Activated naive CD4-positive, alpha-beta T cell treated with anti-CD3 and anti-CD28 coated beads, Interleukin-2, amount 10 ng/mL, durations not matched to agents 7 days and 5 days (primary cell): ENCODE measurements at regions not wholly inside any gene's neighbourhood (a gene's known extent, or its start where the extent isn't known, plus 50 kb on each side); places are given as distances from the start of the nearest gene placed in this dataset.
A peak's percentile ranks its signal among the peaks of the same experiment; 100 is the strongest.

Source experiments
- CTCF ChIA-PET: fragments of 350-600 bp; sonication (Branson Sonifier 250); formaldehyde crosslinking; loops from one replicate; lab custom pipeline; 2021; ENCODE audit warnings: antibody characterized with exemption; lab: Charles Lee
- DNase-seq: peaks from one replicate; pipeline ENCODE4 v3.0.0-alpha.2; 2020
- H3K27ac Mint-ChIP-seq: one replicate; pipeline ENCODE4 v1.8.0; 2021; ENCODE audit warnings: mild to moderate bottlenecking, moderate library complexity, mixed read lengths
- H3K27me3 Mint-ChIP-seq: one replicate; pipeline ENCODE4 v1.8.0; 2021; ENCODE audit warnings: mild to moderate bottlenecking, mixed read lengths
- H3K36me3 Mint-ChIP-seq: one replicate; pipeline ENCODE4 v1.8.0; 2021; ENCODE audit warnings: mixed read lengths
- H3K4me1 Mint-ChIP-seq: one replicate; pipeline ENCODE4 v1.8.0; 2021; ENCODE audit warnings: mixed read lengths
- H3K4me3 Mint-ChIP-seq: one replicate; pipeline ENCODE4 v1.8.0; 2021; ENCODE audit warnings: mild to moderate bottlenecking, moderate library complexity, mixed read lengths
- H3K9me3 Mint-ChIP-seq: one replicate; pipeline ENCODE4 v1.8.0; 2021; ENCODE audit warnings: mixed read lengths

DNA sequence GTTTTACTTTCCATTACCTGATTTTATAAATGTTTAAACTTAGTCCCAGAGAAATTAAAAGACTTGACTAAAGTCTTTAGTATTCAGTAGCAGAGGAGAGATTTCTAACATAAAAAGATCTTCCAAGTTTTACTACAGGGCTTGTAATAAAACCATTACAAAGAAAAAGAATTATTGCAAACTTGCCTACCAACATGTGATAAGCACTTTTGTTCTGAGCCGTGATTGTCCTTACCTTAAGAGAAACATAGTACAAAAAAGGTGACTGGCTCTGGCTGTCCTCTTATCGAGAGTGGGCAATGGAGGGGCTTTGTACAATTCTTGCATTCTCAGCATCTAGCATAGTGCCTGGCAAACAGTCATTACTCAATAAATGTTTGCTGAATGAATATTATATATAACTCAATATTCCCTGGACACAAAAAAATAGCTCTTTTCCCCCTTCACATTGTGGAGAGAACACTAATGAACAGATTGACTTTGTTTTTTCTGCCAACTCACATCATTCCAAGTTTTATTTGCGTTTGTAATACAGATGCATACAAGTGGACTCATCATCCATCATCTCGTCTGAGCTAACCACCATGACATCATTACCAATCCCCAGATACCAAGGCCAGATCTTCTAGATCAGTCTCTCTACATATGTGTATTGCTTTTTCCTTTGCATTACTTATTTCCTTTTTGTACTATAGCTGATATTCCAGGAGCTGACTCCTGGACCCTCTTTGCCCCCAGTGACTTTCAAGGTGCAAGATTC, 192.8 kb upstream of the EEA1 start:
- Mint-ChIP-seq H3K36me3 (no peaks in the 10 kb centered on the region), H3K4me3 (no peak overlapping the region), H3K27ac (no peak overlapping the region), H3K4me1 (no peaks in the 10 kb centered on the region), H3K27me3 (peaks cover 8% of the 10 kb centered on the region), H3K9me3 (no peaks in the 10 kb centered on the region)
- no peak for DNase-seq
- CTCF ChIA-PET = interaction anchor here (0.7 kb wide), 1 partner anchor 268 kb away, joined by 3 read pairs; no protein-coding TSS in a partner anchor

GRCh38 chr12:93122569-93123091, 193.5 kb upstream of the EEA1 start:
- Mint-ChIP-seq H3K27ac (no peak overlapping the region), H3K4me1 (no peaks in the 10 kb centered on the region), H3K9me3 (no peaks in the 10 kb centered on the region), H3K36me3 (no peaks in the 10 kb centered on the region), H3K27me3 (peaks cover 4% of the 10 kb centered on the region), H3K4me3 (no peak overlapping the region)
- CTCF ChIA-PET = no interaction called here
- no peak for DNase-seq

DNA sequence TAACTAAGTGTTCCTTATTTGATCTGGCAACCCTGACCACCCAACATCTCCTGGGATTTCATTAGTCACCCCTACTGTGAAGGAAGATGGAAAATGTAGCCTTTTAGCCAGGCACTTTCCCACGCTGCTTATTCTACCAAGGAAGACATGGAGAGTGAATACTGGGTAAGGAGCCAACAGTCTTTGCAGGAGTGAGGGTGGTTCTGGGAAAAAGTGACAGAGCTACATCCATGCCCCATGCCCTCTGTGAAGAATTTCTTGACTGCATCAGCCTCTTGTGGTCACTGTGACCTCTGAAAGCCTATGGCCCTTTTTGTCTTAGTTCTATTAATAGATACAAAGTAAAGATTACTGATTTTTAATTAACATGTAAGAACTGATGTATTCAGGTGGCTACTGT, 196.0 kb upstream of the EEA1 start:
- DNase-seq = no peak
- H3K27me3 Mint-ChIP-seq = peaks cover 4% of the 10 kb centered on the region
- H3K4me3 Mint-ChIP-seq = no peak overlapping the region
- no peaks in the 10 kb centered on the region for H3K36me3 Mint-ChIP-seq
- no peaks in the 10 kb centered on the region for H3K4me1 Mint-ChIP-seq
- no peaks in the 10 kb centered on the region for H3K9me3 Mint-ChIP-seq
- no peak overlapping the region for H3K27ac Mint-ChIP-seq
- CTCF ChIA-PET = no interaction called here

- CTCF ChIA-PET = no interaction called here
- Mint-ChIP-seq H3K27ac (no peak overlapping the region), H3K4me1 (no peaks in the 10 kb centered on the region), H3K27me3 (peaks cover 4% of the 10 kb centered on the region), H3K36me3 (no peaks in the 10 kb centered on the region), H3K9me3 (no peaks in the 10 kb centered on the region), H3K4me3 (no peak overlapping the region)
- no peak for DNase-seq
These were observed 197.0 kb upstream of the EEA1 start for GRCh38 chr12:93126069-93126474.

GRCh38 chr12:93127107-93127560, 198.0 kb upstream of the EEA1 start:
- Mint-ChIP-seq H3K27me3 (peaks cover 4% of the 10 kb centered on the region), H3K4me3 (no peak overlapping the region), H3K4me1 (no peaks in the 10 kb centered on the region), H3K9me3 (no peaks in the 10 kb centered on the region), H3K36me3 (no peaks in the 10 kb centered on the region), H3K27ac (no peak overlapping the region)
- no peak for DNase-seq
- CTCF ChIA-PET = no interaction called here

DNA sequence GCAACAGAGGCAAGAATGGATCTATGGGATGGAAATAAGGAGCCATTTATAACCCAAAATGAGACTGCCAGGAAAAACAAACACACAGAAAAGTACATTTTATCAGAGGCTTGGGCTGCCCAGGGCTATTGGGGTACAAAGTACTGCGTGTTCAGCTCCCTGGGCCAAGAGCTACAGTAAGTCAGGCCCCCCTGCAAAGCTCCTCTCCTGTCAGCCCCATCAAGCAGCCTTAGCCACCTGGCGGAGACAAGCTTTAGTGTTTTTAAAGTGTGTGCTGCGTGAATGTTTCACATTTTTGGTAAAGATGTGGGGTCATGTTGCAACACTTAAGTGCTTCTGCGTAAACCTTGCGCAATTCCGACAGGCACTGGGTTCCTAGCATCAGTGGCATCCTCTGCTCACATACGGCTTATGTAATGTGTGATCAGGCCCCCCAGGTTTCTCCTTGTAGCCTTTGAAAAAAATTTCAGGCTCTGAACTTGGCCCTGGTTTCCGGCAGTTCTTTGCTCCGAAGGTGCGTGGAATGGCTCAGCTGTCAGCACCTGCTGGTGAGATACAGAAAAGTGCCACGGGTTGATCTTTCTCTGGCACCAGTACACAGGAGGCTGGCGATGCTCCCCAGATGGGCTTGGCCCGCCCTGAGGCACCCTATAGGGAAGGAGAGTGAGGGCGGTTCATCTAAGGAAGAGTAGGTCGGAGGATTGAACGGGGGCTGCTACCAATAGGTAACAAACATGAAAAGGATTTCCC, 198.7 kb upstream of the EEA1 start:
- Mint-ChIP-seq H3K4me1 (no peaks in the 10 kb centered on the region), H3K27me3 (peaks cover 4% of the 10 kb centered on the region), H3K4me3 (no peak overlapping the region), H3K36me3 (no peaks in the 10 kb centered on the region), H3K27ac (no peak overlapping the region), H3K9me3 (no peaks in the 10 kb centered on the region)
- CTCF ChIA-PET = no interaction called here
- no peak for DNase-seq

DNA sequence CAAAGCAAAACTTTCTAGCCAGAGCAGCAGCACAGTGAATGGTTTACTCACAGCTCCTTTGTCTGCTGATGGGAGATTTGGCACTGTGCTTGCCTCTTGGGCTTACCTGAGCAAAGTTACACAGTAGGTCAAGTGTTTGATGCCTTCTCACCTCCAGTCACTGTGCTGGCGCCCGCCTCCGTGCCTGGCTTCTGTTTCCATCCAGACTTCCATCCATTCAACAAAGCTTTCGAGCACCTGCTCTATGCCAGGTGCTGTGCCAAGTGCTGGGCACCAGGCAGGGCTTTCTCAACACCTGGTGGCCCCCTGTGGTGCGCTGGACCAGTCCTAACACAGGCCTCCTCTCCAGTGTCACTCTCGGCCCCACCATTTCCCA, 199.2 kb upstream of the EEA1 start:
- no peaks in the 10 kb centered on the region for H3K4me1 Mint-ChIP-seq
- peaks cover 4% of the 10 kb centered on the region for H3K27me3 Mint-ChIP-seq
- DNase-seq = no peak
- H3K9me3 Mint-ChIP-seq = no peaks in the 10 kb centered on the region
- no peak overlapping the region for H3K27ac Mint-ChIP-seq
- H3K36me3 Mint-ChIP-seq = no peaks in the 10 kb centered on the region
- H3K4me3 Mint-ChIP-seq = no peak overlapping the region
- CTCF ChIA-PET = no interaction called here

GRCh38 chr12:93130366-93131054, 201.4 kb upstream of the EEA1 start:
- Mint-ChIP-seq H3K36me3 (no peaks in the 10 kb centered on the region), H3K4me3 (no peak overlapping the region), H3K27ac (no peak overlapping the region), H3K9me3 (no peaks in the 10 kb centered on the region), H3K27me3 (peaks cover 4% of the 10 kb centered on the region), H3K4me1 (peaks cover 11% of the 10 kb centered on the region)
- CTCF ChIA-PET = no interaction called here
- no peak for DNase-seq

GRCh38 chr12:93133361-93133760, 204.3 kb upstream of the EEA1 start:
- no peaks in the 10 kb centered on the region for H3K9me3 Mint-ChIP-seq
- no peak overlapping the region for H3K4me3 Mint-ChIP-seq
- no peak for DNase-seq
- H3K36me3 Mint-ChIP-seq = no peaks in the 10 kb centered on the region
- peaks cover 21% of the 10 kb centered on the region for H3K4me1 Mint-ChIP-seq
- CTCF ChIA-PET = no interaction called here
- no peak overlapping the region for H3K27ac Mint-ChIP-seq
- no peaks in the 10 kb centered on the region for H3K27me3 Mint-ChIP-seq

DNA sequence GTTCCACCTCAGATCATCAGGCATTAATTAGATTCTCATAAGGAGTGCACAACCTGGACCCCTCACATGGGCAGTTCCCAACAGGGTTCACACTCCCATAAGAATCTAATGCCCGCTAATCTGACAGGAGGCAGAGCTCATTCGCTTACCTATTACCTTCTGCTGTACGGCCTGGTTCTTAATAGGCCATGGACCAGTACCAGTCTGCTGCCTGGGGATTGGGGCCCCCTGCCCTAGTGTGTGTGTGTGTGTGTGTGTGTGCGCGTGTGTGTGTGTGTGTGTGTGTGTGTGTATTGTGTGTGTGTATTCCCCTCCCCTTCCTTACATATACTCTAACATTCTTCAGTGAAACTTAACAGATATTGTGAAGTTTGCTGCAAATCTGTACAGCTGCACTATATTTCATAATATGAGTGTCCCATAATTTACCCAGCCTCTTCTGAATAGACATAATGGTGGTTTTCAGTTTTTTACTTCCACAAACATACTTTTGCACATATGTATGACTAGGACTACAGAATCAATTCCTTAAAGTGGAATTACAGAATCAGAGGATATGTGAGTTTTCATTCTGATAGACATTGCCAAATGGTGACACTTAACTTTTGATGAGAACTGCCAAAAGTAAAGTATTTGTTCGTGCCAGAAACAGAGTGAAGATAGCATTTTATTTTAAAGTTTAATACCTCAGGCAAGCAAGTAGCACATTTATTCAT, 205.2 kb upstream of the EEA1 start:
- no peak overlapping the region for H3K27ac Mint-ChIP-seq
- H3K9me3 Mint-ChIP-seq = no peaks in the 10 kb centered on the region
- DNase-seq = no peak
- peaks cover 21% of the 10 kb centered on the region for H3K4me1 Mint-ChIP-seq
- no peak overlapping the region for H3K4me3 Mint-ChIP-seq
- H3K27me3 Mint-ChIP-seq = no peaks in the 10 kb centered on the region
- CTCF ChIA-PET = interaction anchor here (0.6 kb wide), 1 partner anchor 38 kb away, joined by 3 read pairs; no protein-coding TSS in a partner anchor
- no peaks in the 10 kb centered on the region for H3K36me3 Mint-ChIP-seq

- Mint-ChIP-seq H3K9me3 (no peaks in the 10 kb centered on the region), H3K27ac (peak overlapping the region; percentile 39), H3K4me1 (peaks cover 21% of the 10 kb centered on the region), H3K27me3 (no peaks in the 10 kb centered on the region), H3K36me3 (no peaks in the 10 kb centered on the region), H3K4me3 (no peak overlapping the region)
- CTCF ChIA-PET = interaction anchor here (0.6 kb wide), 1 partner anchor 38 kb away, joined by 3 read pairs; no protein-coding TSS in a partner anchor
- no peak for DNase-seq
These were observed 205.8 kb upstream of the EEA1 start for GRCh38 chr12:93134893-93135285.

GRCh38 chr12:93135286-93136239, 206.5 kb upstream of the EEA1 start:
- CTCF ChIA-PET = no interaction called here
- Mint-ChIP-seq H3K9me3 (no peaks in the 10 kb centered on the region), H3K27ac (peak overlapping the region; percentile 39), H3K4me1 (peaks cover 21% of the 10 kb centered on the region), H3K27me3 (no peaks in the 10 kb centered on the region), H3K4me3 (no peak overlapping the region), H3K36me3 (no peaks in the 10 kb centered on the region)
- no peak for DNase-seq
